ENCODE measurements at regions not wholly inside any gene's neighbourhood (a gene's known extent, or its start where the extent isn't known, plus 50 kb on each side); places are given as distances from the start of the nearest gene placed in this dataset.
A peak's percentile ranks its signal among the peaks of the same experiment; 100 is the strongest.
"Not testable (repeated sequence)": the region's sequence is repeated elsewhere in the genome, so short reads cannot be mapped to it uniquely, and the experiment has no call there.

GRCh38 chrX:98263135-98263534 lies 1379.4 kb downstream of the RPA4 start:
- DNase-seq (ENCODE audit: low read depth) (no peak), FAIRE-seq (no peak)
- Histone ChIP-seq H3K27me3 (ENCODE audit: control insufficient read depth, insufficient read depth, low read length) (no peaks in the 10 kb centered on the region), H3K4me3 (ENCODE audit: low read depth, low read length) (no peak overlapping the region), H3K36me3 (ENCODE audit: control insufficient read depth, insufficient read depth, low read length) (no peaks in the 10 kb centered on the region)
- TF ChIP-seq, protein P1, sequence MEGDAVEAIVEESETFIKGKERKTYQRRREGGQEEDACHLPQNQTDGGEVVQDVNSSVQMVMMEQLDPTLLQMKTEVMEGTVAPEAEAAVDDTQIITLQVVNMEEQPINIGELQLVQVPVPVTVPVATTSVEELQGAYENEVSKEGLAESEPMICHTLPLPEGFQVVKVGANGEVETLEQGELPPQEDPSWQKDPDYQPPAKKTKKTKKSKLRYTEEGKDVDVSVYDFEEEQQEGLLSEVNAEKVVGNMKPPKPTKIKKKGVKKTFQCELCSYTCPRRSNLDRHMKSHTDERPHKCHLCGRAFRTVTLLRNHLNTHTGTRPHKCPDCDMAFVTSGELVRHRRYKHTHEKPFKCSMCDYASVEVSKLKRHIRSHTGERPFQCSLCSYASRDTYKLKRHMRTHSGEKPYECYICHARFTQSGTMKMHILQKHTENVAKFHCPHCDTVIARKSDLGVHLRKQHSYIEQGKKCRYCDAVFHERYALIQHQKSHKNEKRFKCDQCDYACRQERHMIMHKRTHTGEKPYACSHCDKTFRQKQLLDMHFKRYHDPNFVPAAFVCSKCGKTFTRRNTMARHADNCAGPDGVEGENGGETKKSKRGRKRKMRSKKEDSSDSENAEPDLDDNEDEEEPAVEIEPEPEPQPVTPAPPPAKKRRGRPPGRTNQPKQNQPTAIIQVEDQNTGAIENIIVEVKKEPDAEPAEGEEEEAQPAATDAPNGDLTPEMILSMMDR (IDR thresholded peaks at IDR 0.05; ENCODE audit: insufficient read depth, low read length, severe bottlenecking): no peak

DNA sequence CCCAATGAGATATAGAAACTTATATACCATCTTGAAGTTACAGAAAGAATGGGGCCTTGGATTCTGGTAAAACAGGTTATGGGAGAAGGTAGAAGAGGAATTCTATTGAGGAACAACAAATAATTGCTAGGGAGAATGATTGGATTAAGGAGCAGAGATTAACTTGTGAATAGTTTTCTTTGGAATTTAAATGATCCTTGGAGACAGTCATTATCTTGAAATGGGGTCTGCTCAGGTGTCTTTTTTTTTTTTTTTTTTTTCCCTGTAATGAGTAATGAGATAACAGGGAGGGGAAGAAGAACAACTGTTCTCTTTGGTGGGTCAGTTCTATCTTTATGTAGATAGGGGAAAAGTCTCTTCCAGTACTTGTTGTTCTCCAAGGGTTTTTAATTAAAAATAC lies 1406.0 kb downstream of the RPA4 start:
- DNase-seq (ENCODE audit: low read depth): no peak
- no peaks in the 10 kb centered on the region for H3K36me3 ChIP-seq (ENCODE audit: control insufficient read depth, insufficient read depth, low read length)
- TF ChIP-seq, protein P1 (IDR thresholded peaks at IDR 0.05; ENCODE audit: insufficient read depth, low read length, severe bottlenecking): no peak
- FAIRE-seq: no peak
- H3K27me3 ChIP-seq (ENCODE audit: control insufficient read depth, insufficient read depth, low read length): no peaks in the 10 kb centered on the region
- no peak overlapping the region for H3K4me3 ChIP-seq (ENCODE audit: low read depth, low read length)

GRCh38 chrX:98294310-98294709 lies 1410.6 kb downstream of the RPA4 start:
- TF ChIP-seq, protein P1 (IDR thresholded peaks at IDR 0.05; ENCODE audit: insufficient read depth, low read length, severe bottlenecking): no peak
- H3K27me3 ChIP-seq (ENCODE audit: control insufficient read depth, insufficient read depth, low read length): no peaks in the 10 kb centered on the region
- DNase-seq (ENCODE audit: low read depth) (no peak), FAIRE-seq (no peak)
- no peak overlapping the region for H3K4me3 ChIP-seq (ENCODE audit: low read depth, low read length)
- no peaks in the 10 kb centered on the region for H3K36me3 ChIP-seq (ENCODE audit: control insufficient read depth, insufficient read depth, low read length)

DNA sequence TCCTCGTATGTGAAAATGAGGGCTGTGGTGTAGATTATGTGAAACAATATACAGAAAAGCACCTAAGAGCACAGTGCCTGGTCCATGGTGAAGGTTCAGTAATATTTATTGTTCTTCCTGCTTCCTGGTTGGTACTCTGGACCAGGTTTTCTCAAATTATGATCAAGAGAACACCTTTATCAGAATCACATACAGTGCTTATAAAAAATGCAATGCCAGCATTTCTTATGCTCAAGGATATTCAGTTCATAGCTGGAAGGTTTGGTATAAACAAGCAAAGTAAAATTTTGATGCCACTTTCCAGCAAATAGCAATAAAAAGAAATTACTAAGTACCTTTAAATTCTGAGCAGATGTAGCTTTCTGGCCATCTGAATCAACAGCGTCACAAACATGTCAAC lies 1412.4 kb downstream of the RPA4 start:
- Histone ChIP-seq H3K36me3 (ENCODE audit: control insufficient read depth, insufficient read depth, low read length) (no peaks in the 10 kb centered on the region), H3K27me3 (ENCODE audit: control insufficient read depth, insufficient read depth, low read length) (no peaks in the 10 kb centered on the region), H3K4me3 (ENCODE audit: low read depth, low read length) (no peak overlapping the region)
- TF ChIP-seq, protein P1 (IDR thresholded peaks at IDR 0.05; ENCODE audit: insufficient read depth, low read length, severe bottlenecking): no peak
- no peak for DNase-seq (ENCODE audit: low read depth)
- no peak for FAIRE-seq

DNA sequence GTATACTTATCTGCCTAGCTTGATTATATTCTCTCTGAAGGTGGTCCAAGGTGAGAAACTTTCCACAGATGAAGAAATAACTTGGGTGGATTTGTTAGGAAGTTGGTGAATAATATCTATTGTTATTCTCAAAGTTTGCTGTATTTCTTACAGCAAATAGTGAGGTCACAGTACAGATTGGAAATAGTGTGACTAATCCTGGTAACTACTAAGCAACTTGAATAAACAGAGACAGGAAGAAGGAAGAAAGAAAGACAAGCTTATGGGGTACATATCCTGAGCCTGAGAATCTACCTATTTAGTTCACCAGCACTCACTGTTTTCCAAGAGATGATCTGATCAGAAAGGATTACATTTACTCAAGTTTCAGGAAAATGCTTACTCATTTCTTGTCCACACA lies 1416.1 kb downstream of the RPA4 start:
- H3K4me3 ChIP-seq (ENCODE audit: low read depth, low read length): no peak overlapping the region
- peak; percentile 42 for DNase-seq (ENCODE audit: low read depth)
- TF ChIP-seq, protein P1 (IDR thresholded peaks at IDR 0.05; ENCODE audit: insufficient read depth, low read length, severe bottlenecking): no peak
- no peaks in the 10 kb centered on the region for H3K27me3 ChIP-seq (ENCODE audit: control insufficient read depth, insufficient read depth, low read length)
- no peak for FAIRE-seq
- H3K36me3 ChIP-seq (ENCODE audit: control insufficient read depth, insufficient read depth, low read length): no peaks in the 10 kb centered on the region

- FAIRE-seq; H3K36me3 ChIP-seq (ENCODE audit: control insufficient read depth, insufficient read depth, low read length): not testable (repeated sequence)
Observed at GRCh38 chrX:98300536-98300935, 1416.8 kb downstream of the RPA4 start.

More at GRCh38 chrX:98300536-98300935, 1416.8 kb downstream of the RPA4 start:
- not testable (repeated sequence) for H3K4me3 ChIP-seq (ENCODE audit: low read depth, low read length); H3K27me3 ChIP-seq (ENCODE audit: control insufficient read depth, insufficient read depth, low read length); DNase-seq (ENCODE audit: low read depth)
